Choroid plexus epithelial cell (primary cell): ENCODE measurements at regions not wholly inside any gene's neighbourhood (a gene's known extent, or its start where the extent isn't known, plus 50 kb on each side); places are given as distances from the start of the nearest gene placed in this dataset.
A peak's percentile ranks its signal among the peaks of the same experiment; 100 is the strongest.

Source experiments
- DNase-seq: peaks from one replicate; pipeline ENCODE4 v3.0.0-alpha.2; 2010; ENCODE audit warnings: low read depth
- H3K4me3 ChIP-seq: 2 replicates; pipeline ENCODE4 v1.5.1; 2011; ENCODE audit warnings: low read depth, mild to moderate bottlenecking, control low read depth, low read length, moderate library complexity
- TF ChIP-seq, protein P1 (sequence below): conservative IDR thresholded peaks from 2 replicates; pipeline ENCODE4 v1.5.1; 2011; ENCODE audit warnings: low read depth, mild to moderate bottlenecking, control low read depth, inconsistent platforms, low read length, moderate library complexity

DNA sequence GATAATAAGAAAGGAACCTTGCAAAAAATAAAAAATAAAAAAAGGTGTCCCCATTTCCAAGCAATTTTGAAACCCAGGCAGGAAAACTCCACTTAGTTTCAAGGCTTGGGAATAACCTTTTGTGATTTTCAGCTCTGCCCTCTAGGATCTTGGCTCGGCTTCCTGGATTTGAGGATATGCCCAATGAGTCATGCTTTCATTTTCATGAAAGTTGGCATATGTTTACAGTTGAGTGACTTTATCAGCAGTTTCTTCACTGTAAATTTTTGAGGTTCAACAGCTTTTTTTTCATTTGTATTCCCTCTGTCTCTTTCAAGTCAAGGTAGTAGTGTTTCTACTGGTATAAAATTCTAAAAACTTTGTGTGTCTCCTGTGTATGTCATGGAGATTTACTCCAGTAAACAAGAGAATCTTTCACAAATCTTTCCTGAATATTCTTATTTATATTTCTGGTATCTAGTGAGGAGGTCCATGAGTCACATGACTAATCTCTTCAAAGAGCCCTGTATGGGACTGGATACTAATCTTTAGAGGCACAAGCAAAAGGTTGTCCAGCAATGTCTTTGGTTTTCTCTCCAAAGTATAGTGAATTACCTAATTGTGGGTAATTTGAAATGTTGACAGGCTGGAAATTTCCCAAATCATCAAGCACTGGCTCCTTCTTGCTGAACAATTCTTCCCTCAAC lies 335.3 kb downstream of the BRINP2 start:
- TF ChIP-seq, protein P1, sequence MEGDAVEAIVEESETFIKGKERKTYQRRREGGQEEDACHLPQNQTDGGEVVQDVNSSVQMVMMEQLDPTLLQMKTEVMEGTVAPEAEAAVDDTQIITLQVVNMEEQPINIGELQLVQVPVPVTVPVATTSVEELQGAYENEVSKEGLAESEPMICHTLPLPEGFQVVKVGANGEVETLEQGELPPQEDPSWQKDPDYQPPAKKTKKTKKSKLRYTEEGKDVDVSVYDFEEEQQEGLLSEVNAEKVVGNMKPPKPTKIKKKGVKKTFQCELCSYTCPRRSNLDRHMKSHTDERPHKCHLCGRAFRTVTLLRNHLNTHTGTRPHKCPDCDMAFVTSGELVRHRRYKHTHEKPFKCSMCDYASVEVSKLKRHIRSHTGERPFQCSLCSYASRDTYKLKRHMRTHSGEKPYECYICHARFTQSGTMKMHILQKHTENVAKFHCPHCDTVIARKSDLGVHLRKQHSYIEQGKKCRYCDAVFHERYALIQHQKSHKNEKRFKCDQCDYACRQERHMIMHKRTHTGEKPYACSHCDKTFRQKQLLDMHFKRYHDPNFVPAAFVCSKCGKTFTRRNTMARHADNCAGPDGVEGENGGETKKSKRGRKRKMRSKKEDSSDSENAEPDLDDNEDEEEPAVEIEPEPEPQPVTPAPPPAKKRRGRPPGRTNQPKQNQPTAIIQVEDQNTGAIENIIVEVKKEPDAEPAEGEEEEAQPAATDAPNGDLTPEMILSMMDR, result no peak
- no peak for DNase-seq
- no peak overlapping the region for H3K4me3 ChIP-seq

DNA sequence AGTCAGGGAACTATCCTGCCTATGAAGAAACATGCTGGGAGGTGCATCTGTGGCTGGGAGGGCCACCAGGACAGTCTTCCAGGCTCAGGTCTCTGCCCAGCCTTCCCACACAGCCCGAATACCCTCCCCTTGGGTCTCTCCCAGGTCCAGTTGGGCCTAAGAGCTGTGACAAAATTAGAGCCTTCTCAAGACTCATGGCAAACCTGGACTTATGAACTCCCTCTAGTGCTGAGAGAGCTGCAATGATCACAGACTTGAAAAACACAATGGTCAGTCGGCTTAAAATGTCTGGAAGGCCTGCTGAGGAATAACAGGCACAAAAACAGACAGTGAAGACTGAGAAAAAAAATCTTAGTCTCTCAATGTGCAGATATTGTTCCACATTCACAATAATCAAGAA lies 325.1 kb downstream of the BRINP2 start:
- peak; percentile 19 for DNase-seq
- TF ChIP-seq, protein P1, result peak; percentile 18
- no peak overlapping the region for H3K4me3 ChIP-seq

DNA sequence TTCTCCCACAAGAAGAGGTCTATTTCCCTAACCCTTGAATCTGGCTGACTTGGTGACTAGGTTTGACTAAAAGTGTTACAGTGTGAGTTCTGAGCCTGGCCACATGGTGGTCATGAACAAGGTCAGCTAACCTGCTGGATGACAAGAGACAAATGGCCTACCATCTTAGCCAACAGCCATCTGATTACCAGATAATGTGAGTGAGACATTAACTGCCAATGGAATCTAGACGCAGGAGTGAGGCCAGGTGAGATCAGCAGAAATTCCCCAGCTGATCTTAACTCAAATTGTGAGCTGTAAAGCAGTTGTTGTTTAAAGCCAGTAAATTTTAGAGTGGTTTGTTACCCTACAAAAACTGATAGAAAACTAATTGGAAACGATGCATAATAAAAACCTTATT lies 320.0 kb downstream of the BRINP2 start:
- DNase-seq, result no peak
- TF ChIP-seq, protein P1, result no peak

DNA sequence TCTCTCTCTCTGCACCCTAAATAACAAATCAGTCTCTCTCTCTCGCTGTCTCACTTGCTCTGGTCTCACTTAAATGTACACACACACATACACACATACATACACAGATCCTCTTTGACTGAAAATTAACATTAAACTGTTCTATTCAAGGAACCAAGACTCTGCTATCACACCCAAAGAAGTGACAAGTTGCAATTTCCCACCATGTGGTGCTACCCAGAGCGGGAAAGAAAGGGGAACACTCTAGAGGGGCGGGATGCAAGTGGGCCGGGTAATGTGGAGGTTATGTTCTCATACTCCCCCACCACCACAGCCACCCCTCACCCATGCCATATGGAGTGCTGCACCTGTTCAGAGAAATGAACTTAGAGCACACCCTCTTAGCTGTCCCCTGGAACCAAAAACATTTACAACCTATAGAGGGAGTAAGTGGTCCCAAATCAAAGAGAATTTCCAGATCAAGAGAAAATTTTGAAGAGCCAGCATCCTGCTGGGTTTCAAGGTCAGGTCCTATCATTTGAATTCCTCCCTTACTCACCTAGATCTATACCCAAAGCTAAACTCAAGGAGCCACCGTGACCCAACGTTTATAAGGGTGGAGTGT lies 319.4 kb downstream of the BRINP2 start:
- no peak for DNase-seq
- H3K4me3 ChIP-seq, result no peak overlapping the region
- TF ChIP-seq, protein P1, result no peak

More for the DNA sequence above, 320.0 kb downstream of the BRINP2 start:
- no peak overlapping the region for H3K4me3 ChIP-seq

DNA sequence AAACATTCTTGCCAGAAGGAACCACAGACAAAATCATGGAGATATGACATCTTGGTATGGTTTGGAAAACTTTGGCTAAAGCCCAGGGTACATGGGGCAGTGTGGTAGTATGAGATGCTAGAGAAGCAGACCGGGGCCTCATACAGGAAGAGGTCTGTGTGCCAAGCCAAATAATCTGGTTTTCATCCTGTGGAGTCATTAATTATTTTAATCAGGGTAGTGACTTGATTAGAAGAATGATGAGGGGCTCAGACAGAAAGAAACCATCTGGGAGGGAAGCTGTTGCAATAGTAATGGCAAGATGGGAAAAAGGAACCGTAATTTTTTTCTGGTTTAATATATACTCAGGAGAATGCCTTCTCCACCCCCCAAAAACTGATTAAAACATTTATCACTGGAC lies 318.0 kb downstream of the BRINP2 start:
- TF ChIP-seq, protein P1, result no peak
- H3K4me3 ChIP-seq, result no peak overlapping the region
- no peak for DNase-seq

DNA sequence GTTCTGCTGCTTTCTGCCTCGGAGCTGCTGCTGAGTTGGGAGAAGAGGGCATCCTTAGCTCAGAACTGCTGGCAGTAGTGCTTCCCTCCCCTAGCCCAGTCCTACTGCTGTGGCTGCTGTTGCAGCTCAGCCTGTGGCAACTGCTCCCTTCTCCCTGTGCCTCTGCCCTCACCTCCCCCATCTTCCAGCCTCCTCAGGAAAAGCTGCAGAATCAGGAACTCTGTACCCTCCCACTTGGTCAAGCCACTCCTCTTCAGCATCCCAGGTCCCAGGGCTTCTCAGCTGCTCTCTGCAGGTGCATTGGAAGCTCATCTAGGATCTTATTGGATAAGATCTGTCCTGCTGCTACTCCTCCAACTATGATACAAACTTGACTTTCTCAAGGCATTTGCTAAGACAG lies 316.7 kb downstream of the BRINP2 start:
- TF ChIP-seq, protein P1, result no peak
- no peak for DNase-seq
- no peak overlapping the region for H3K4me3 ChIP-seq
